Cardiac septum (tissue), 1 donor: ENCODE measurements at regions not wholly inside any gene's neighbourhood (a gene's known extent, or its start where the extent isn't known, plus 50 kb on each side); places are given as distances from the start of the nearest gene placed in this dataset.
"Not testable (repeated sequence)": the region's sequence is repeated elsewhere in the genome, so short reads cannot be mapped to it uniquely, and the experiment has no call there.

ENCODE experiments used
- DNase-seq: peaks from one replicate; pipeline ENCODE4 v3.0.0-alpha.2; 2020; ENCODE audit warnings: low spot score
- intact Hi-C: fragments of 100-400 bp; cut with DNase I; formaldehyde crosslinking; loops from one replicate; pipeline ENCODE4 v1.14.0; 2022
- donor health status: DM: no; HTN: no; CAD: no.

DNA sequence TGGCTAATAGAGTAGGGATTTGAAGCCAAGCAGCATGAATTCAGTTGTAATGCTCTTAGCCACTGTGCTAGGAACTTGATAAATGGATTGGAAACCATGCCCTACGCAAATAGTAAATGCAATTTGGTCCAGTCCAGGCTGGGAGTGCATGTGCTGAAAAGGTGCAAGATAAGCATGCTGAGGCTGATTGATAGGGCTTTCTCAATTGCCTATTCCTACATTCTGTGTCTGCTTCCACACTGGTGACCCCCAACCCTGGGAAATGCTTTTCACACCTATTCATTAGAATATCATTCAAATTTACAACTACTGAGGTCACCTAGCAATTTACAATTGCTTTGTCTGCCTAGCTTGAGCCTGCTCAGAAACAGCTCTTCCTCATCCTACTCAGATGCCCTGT lies 84.7 kb upstream of the SLC25A36 start:
- intact Hi-C loops = no loop called here
- no peak for DNase-seq

DNA sequence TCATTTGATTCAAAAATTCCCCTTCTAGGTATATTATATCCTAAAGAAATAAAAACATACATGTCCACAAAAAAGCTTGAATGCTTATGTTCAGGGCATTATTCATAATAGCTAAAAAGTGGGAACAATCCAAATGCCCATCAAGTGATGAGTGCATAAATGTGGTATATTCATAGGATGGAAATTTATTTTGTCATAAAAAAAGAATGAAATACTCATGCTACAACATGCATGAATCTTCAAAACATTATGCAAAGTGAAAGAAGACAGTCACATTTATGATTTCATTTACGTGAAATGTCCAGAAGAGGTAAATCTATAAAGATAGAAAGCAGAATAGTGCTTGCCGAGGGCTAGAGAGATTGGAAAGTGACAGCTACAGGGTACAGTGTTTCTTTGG lies 83.6 kb upstream of the SLC25A36 start:
- intact Hi-C loops = no loop called here
- no peak for DNase-seq

DNA sequence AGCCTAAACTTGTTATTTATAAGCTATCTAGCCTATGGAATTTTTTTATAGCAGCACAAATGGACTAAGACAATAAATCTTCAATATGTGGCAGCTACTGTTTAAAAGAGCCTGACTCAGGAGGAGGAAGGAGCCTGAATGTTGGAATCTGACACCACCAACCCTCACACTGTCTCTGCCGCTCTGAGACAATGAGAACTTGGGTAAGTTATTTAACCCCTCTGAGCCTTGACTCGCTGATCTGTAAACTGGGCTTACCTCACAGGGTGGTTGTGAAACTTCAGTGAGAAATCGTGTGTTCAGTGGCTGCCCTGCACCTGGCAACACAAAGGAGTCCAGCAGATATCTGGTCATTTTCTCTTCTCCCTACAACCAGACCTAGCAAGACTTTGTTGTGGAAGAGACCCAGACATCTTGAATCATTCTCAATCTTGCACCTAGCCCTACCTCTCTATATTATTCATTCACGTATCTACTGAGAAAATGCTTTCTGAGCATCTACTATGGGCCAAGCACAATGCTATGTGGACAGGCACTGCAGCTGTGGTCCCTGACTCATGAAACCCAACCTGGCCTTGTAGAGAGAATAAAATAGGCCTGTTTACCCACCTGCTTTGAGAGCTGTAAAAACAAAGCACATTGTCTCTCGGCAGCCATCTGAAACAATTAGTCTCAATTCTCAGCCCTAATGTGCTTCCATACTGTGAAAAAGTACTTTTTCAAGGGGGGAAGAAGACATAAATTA lies 81.9 kb upstream of the SLC25A36 start:
- intact Hi-C loops = loop anchor here (5.0 to 10.0 kb wide), 2 partner anchors 922 to 1425 kb away; partner anchors contain the start of gene CLSTN2
- no peak for DNase-seq

DNA sequence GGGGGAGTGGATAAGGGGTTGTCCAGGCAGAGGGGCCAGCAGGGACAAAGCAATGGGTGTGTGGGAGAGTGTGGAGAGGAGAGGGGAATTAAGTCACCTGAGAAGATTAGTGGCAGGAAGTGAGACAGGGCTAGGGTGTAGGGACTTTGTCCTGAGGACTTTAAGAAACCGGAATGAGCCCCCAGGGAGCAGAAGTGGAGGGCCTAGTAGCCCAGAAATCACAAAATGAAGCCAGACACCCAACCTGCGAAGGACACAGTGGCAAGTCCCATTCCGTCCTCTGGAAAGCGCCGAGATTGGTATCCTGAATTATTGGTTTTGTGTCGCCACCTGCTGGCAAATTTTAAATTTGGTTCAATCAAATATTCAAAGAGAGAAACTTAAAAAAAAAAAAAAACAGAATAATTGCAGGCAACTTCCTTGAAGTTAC lies 78.0 kb upstream of the SLC25A36 start:
- DNase-seq = no peak
- intact Hi-C loops = loop anchor here (5.0 to 10.0 kb wide), 2 partner anchors 926 to 1429 kb away; partner anchors contain the start of gene CLSTN2

DNA sequence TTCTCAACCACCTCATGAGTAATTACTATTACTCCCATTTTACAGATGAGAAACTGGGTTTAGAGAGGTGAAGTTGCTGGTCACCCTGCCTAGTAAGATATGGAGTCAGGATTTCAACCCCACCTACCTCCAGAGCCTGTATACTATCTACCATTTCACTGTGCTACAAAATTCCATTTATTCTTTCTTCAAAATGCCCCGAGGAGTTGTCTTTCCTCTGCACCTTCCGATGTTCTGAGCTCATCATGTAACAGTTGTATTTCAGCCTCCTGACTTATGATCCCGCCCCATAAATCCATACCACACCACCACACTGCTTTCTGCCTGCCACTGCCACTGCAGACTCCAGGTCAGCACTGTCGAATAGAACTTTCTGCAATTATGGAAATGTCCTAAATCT lies 71.3 kb upstream of the SLC25A36 start:
- intact Hi-C loops = no loop called here
- DNase-seq = no peak

DNA sequence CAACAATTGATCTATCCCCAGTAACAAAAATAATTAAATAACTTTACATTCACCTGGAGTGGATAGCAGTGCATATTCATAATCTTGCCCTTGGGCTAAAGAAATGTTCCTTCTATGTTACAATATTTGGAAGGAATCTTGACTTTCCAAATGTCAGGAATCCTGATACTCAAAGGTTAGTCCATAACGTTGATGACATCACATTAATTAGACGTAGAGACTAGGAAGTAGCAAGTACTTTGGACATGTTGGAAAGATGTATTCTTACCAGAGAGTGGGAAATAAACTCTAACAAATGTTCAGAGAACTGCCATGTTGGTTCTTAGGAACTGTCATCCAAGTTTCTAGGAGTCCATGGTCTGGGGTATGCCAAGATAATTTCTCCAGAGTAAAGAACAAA lies 70.6 kb upstream of the SLC25A36 start:
- DNase-seq = no peak
- intact Hi-C loops = no loop called here

DNA sequence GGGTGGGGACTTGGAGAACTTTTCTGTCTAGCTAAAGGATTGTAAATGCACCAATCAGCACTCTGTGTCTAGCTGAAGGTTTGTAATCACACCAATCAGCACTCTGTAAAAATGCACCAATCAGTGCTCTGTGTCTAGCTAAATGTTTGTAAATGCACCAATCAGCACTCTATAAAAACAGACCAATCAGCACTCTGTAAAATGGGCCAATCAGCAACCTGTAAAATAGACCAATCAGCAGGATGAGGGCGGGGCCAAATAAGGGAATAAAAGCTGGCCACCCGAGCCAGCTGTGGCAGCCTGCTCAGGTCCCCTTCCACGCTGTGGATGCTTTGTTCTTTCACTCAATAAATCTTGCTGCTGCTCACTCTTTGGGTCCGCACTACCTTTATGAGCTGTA lies 69.5 kb upstream of the SLC25A36 start:
- intact Hi-C loops, DNase-seq: not testable (repeated sequence)

DNA sequence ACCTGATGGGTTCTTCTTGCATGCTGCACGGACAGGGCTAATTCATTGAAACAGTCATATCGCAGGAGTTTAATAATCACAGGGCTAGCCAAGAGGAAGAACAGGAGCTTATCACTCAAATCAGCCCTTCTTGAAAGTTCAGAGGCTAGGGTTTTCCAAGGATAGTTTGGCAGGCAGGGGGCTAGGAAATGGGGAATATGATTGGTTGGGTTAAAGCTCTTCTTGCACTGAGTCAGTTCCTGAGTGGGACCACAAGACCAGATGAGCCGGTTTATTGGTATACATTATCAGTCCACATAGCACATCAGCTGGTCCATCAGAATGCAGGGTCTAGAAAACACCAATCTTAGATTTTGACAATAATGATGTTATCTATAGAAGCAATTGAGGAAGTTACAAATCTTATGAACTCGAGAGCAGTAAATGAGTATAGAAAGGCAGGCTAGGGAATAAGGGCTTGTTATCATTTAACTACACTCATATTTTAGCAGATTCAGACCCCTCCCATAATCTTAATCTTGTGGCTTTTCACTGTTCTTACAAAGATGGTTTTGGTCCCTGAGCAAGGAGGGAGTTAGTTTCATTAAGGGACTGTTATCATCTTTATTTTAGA lies 58.1 kb upstream of the SLC25A36 start:
- intact Hi-C loops = no loop called here
- no peak for DNase-seq

DNA sequence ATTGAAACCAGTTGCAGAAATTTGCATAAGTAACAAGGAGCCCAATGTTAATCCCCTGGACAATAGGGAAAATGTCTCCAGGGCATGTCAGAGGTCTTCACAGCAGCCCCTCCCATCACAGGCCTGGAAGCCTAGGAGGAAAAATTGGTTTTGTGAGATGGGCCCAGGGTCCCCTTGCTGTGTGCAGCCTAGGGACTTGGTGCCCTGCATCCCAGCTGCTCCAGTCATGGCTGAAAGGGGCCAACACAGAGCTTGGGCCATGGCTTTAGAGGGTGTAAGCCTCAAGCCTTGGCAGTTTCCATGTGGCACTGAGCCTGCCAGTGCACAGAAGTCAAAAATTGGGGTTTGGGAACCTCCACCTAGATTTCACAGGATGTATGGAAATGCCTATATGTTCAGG lies 55.9 kb upstream of the SLC25A36 start:
- intact Hi-C loops, DNase-seq: not testable (repeated sequence)
